ENCODE measurements at regions not wholly inside any gene's neighbourhood (a gene's known extent, or its start where the extent isn't known, plus 50 kb on each side); places are given as distances from the start of the nearest gene placed in this dataset.

- TF ChIP-seq ZFX (IDR thresholded peaks at IDR 0.05; ENCODE audit: borderline replicate concordance) (no peak), CTCF (IDR thresholded peaks at IDR 0.05) (no peak)
- H3K27ac ChIP-seq, result no peak overlapping the region
These were observed 54.6 kb downstream of the ARL4A start for GRCh38 chr7:12741951-12742575.

GRCh38 chr7:12746211-12746610 is 58.8 kb downstream of the ARL4A start:
- no peak overlapping the region for H3K27ac ChIP-seq
- TF ChIP-seq CTCF (IDR thresholded peaks at IDR 0.05), result no peak
- TF ChIP-seq ZFX (IDR thresholded peaks at IDR 0.05; ENCODE audit: borderline replicate concordance), result no peak

- TF ChIP-seq CTCF (IDR thresholded peaks at IDR 0.05) (no peak), ZFX (IDR thresholded peaks at IDR 0.05; ENCODE audit: borderline replicate concordance) (no peak)
- no peak overlapping the region for H3K27ac ChIP-seq
These were observed 60.4 kb downstream of the ARL4A start for GRCh38 chr7:12747687-12748306.

- no peak for TF ChIP-seq CTCF (IDR thresholded peaks at IDR 0.05)
- no peak for TF ChIP-seq ZFX (IDR thresholded peaks at IDR 0.05; ENCODE audit: borderline replicate concordance)
- no peak overlapping the region for H3K27ac ChIP-seq
These were observed 61.6 kb downstream of the ARL4A start for GRCh38 chr7:12749069-12749468.

GRCh38 chr7:12749746-12750145 is 62.3 kb downstream of the ARL4A start:
- H3K27ac ChIP-seq, result no peak overlapping the region
- no peak for TF ChIP-seq ZFX (IDR thresholded peaks at IDR 0.05; ENCODE audit: borderline replicate concordance)
- TF ChIP-seq CTCF (IDR thresholded peaks at IDR 0.05), result no peak

GRCh38 chr7:12751764-12752163 is 64.3 kb downstream of the ARL4A start:
- TF ChIP-seq CTCF (IDR thresholded peaks at IDR 0.05), result no peak
- no peak for TF ChIP-seq ZFX (IDR thresholded peaks at IDR 0.05; ENCODE audit: borderline replicate concordance)
- H3K27ac ChIP-seq, result no peak overlapping the region

GRCh38 chr7:12754179-12754578 is 66.7 kb downstream of the ARL4A start:
- TF ChIP-seq ZFX (IDR thresholded peaks at IDR 0.05; ENCODE audit: borderline replicate concordance), result no peak
- TF ChIP-seq CTCF (IDR thresholded peaks at IDR 0.05), result no peak
- H3K27ac ChIP-seq, result no peak overlapping the region

All from 22Rv1 (cell line).